ENCODE measurements at regions not wholly inside any gene's neighbourhood (a gene's known extent, or its start where the extent isn't known, plus 50 kb on each side); places are given as distances from the start of the nearest gene placed in this dataset.

DNA sequence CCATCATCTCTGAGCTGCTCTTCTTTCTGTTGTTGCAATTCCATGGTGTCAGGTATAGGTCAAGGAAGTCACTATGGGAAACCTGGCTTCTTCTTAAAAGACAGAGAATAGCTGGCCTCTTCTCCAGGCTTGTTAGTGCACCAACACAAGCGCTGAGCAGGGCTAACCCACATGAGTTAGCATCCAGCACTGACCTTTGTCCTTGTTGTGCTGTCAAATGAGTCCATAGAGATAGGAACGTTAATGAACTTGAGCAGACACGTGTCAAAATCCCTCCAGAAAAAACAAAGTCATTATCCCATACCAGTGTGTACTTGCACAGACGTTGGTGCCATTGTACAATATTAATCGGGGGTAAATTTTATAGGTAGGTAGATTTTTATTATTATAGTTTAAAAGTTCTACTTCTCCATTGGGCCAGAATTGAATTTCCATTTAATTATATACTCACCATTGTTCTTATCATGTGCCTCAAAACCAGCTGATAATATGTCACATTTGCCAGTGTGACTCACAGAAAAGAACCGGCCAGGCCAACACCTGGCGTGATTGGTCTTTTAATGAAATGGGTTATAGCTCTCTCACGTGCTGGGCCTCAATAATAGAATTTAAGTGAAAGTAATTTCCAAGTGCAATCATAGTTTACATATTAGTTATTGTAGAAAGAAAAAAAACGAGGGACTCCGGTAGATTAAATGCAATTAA is 468.8 kb upstream of the MGMT start:
- Mint-ChIP-seq H3K36me3 (ENCODE audit: low read depth) (no peaks in the 10 kb centered on the region), H3K9me3 (no peaks in the 10 kb centered on the region), H3K27me3 (ENCODE audit: low read depth) (peaks cover 2% of the 10 kb centered on the region), H3K27ac (ENCODE audit: unreplicated experiment) (no peak overlapping the region), H3K4me3 (no peak overlapping the region), H3K4me1 (peaks cover 9% of the 10 kb centered on the region)
- TF ChIP-seq, protein P1, sequence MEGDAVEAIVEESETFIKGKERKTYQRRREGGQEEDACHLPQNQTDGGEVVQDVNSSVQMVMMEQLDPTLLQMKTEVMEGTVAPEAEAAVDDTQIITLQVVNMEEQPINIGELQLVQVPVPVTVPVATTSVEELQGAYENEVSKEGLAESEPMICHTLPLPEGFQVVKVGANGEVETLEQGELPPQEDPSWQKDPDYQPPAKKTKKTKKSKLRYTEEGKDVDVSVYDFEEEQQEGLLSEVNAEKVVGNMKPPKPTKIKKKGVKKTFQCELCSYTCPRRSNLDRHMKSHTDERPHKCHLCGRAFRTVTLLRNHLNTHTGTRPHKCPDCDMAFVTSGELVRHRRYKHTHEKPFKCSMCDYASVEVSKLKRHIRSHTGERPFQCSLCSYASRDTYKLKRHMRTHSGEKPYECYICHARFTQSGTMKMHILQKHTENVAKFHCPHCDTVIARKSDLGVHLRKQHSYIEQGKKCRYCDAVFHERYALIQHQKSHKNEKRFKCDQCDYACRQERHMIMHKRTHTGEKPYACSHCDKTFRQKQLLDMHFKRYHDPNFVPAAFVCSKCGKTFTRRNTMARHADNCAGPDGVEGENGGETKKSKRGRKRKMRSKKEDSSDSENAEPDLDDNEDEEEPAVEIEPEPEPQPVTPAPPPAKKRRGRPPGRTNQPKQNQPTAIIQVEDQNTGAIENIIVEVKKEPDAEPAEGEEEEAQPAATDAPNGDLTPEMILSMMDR (conservative IDR thresholded peaks at IDR 0.05), result no peak
- no peak for DNase-seq (ENCODE audit: low read depth, low spot score)

DNA sequence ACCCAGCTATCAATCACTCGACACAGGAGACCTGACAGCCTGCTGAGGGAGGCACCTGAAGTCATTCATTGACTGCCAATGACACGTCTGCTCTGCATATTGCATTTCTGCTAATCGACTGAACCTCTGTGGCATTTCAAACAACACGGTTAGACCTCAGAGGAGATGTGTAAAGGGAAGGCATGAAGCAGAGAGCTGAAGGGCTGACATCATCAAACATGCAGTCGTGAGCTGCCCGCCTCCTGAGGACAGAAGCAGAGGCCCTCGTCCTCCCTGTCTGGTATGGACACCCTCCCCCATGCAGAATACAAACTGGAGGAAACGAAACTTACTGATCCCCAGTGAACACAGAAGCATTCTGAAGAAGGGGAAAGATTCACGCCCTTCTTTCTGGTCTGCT is 462.6 kb upstream of the MGMT start:
- TF ChIP-seq, protein P1 (conservative IDR thresholded peaks at IDR 0.05), result no peak
- DNase-seq (ENCODE audit: low read depth, low spot score), result no peak
- Mint-ChIP-seq H3K4me1 (no peaks in the 10 kb centered on the region), H3K27ac (ENCODE audit: unreplicated experiment) (no peak overlapping the region), H3K36me3 (ENCODE audit: low read depth) (peaks cover 7% of the 10 kb centered on the region), H3K9me3 (peaks cover 6% of the 10 kb centered on the region), H3K4me3 (no peak overlapping the region), H3K27me3 (ENCODE audit: low read depth) (peaks cover 7% of the 10 kb centered on the region)

- TF ChIP-seq, protein P1 (conservative IDR thresholded peaks at IDR 0.05), result no peak
- Mint-ChIP-seq H3K27me3 (ENCODE audit: low read depth) (peaks cover 7% of the 10 kb centered on the region), H3K9me3 (peaks cover 8% of the 10 kb centered on the region), H3K4me1 (no peaks in the 10 kb centered on the region), H3K4me3 (no peak overlapping the region), H3K27ac (ENCODE audit: unreplicated experiment) (no peak overlapping the region), H3K36me3 (ENCODE audit: low read depth) (peaks cover 9% of the 10 kb centered on the region)
- no peak for DNase-seq (ENCODE audit: low read depth, low spot score)
These were observed 462.0 kb upstream of the MGMT start for GRCh38 chr10:129005080-129005479.

GRCh38 chr10:129005804-129006203 is 461.2 kb upstream of the MGMT start:
- Mint-ChIP-seq H3K27me3 (ENCODE audit: low read depth) (peaks cover 7% of the 10 kb centered on the region), H3K36me3 (ENCODE audit: low read depth) (peaks cover 9% of the 10 kb centered on the region), H3K27ac (ENCODE audit: unreplicated experiment) (no peak overlapping the region), H3K9me3 (peaks cover 8% of the 10 kb centered on the region), H3K4me3 (no peak overlapping the region), H3K4me1 (no peaks in the 10 kb centered on the region)
- DNase-seq (ENCODE audit: low read depth, low spot score), result no peak
- TF ChIP-seq, protein P1 (conservative IDR thresholded peaks at IDR 0.05), result no peak

DNA sequence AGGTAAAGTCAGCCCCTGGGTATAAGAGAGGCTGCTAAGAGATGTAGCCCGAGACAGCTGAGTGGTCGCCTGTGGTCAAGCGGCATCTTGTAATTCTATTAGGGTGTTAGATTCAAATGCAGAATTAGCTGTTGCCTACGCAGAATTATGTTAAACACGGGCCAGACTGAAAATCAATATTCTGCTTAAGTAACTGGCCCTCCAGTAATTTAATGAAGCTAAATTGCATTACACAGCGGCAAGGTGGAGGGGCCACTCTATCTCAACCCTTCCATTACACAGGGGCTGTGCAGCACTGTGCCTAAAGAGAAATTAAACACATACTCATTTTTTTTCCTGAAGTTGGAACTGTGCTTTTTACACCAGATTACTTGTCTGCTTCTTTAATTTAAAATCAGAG is 448.5 kb upstream of the MGMT start:
- peaks cover 28% of the 10 kb centered on the region for H3K4me1 Mint-ChIP-seq
- no peak overlapping the region for H3K4me3 Mint-ChIP-seq
- H3K9me3 Mint-ChIP-seq, result no peaks in the 10 kb centered on the region
- TF ChIP-seq, protein P1 (conservative IDR thresholded peaks at IDR 0.05), result no peak
- DNase-seq (ENCODE audit: low read depth, low spot score), result no peak
- H3K27ac Mint-ChIP-seq (ENCODE audit: unreplicated experiment), result no peak overlapping the region
- no peaks in the 10 kb centered on the region for H3K36me3 Mint-ChIP-seq (ENCODE audit: low read depth)
- no peaks in the 10 kb centered on the region for H3K27me3 Mint-ChIP-seq (ENCODE audit: low read depth)

Data from neural crest cell (in vitro differentiated cells).